Endothelial cell (in vitro differentiated cells): ENCODE measurements at regions not wholly inside any gene's neighbourhood (a gene's known extent, or its start where the extent isn't known, plus 50 kb on each side); places are given as distances from the start of the nearest gene placed in this dataset.

ENCODE experiments used
- DNase-seq: peaks from one replicate; pipeline ENCODE4 v3.0.0; 2021; ENCODE audit warnings: low spot score
- H3K27ac Mint-ChIP-seq: one replicate; pipeline ENCODE4 v1.8.0; 2021; ENCODE audit warnings: mixed read lengths, inconsistent platforms; ENCODE audit not compliant: unreplicated experiment
- H3K27me3 Mint-ChIP-seq: one replicate; pipeline ENCODE4 v1.8.0; 2021; ENCODE audit warnings: mild to moderate bottlenecking, moderate library complexity, mixed read lengths, inconsistent platforms; ENCODE audit not compliant: unreplicated experiment
- H3K36me3 Mint-ChIP-seq: one replicate; pipeline ENCODE4 v1.8.0; 2021; ENCODE audit warnings: mild to moderate bottlenecking, low read depth, mixed read lengths, inconsistent platforms; ENCODE audit not compliant: unreplicated experiment
- H3K4me1 Mint-ChIP-seq: one replicate; pipeline ENCODE4 v1.8.0; 2021; ENCODE audit warnings: mild to moderate bottlenecking, mixed read lengths, inconsistent platforms; ENCODE audit not compliant: unreplicated experiment
- H3K4me3 Mint-ChIP-seq: one replicate; pipeline ENCODE4 v1.8.0; 2021; ENCODE audit warnings: mild to moderate bottlenecking, mixed read lengths, inconsistent platforms; ENCODE audit not compliant: unreplicated experiment
- H3K9me3 Mint-ChIP-seq: one replicate; pipeline ENCODE4 v1.8.0; 2021; ENCODE audit warnings: mixed read lengths, inconsistent platforms; ENCODE audit not compliant: unreplicated experiment
- CTCF ChIP-seq: fragments of 200-600 bp; sonication (generic); IDR thresholded peaks from one replicate; pipeline ENCODE4 v1.5.0; 2021; ENCODE audit warnings: antibody characterized with exemption; ENCODE audit not compliant: unreplicated experiment

- H3K4me1 Mint-ChIP-seq, result no peaks in the 10 kb centered on the region
- H3K27me3 Mint-ChIP-seq, result no peaks in the 10 kb centered on the region
- DNase-seq, result no peak
- H3K4me3 Mint-ChIP-seq, result no peak overlapping the region
- no peaks in the 10 kb centered on the region for H3K9me3 Mint-ChIP-seq
- no peak for TF ChIP-seq CTCF
- no peak overlapping the region for H3K27ac Mint-ChIP-seq
- no peaks in the 10 kb centered on the region for H3K36me3 Mint-ChIP-seq
These were observed 274.2 kb upstream of the CDH4 start for GRCh38 chr20:60977901-60978300.

- no peak overlapping the region for H3K4me3 Mint-ChIP-seq
- no peaks in the 10 kb centered on the region for H3K36me3 Mint-ChIP-seq
- H3K4me1 Mint-ChIP-seq, result no peaks in the 10 kb centered on the region
- peaks cover 7% of the 10 kb centered on the region for H3K27me3 Mint-ChIP-seq
- DNase-seq, result no peak
- H3K27ac Mint-ChIP-seq, result no peak overlapping the region
- peaks cover 4% of the 10 kb centered on the region for H3K9me3 Mint-ChIP-seq
- no peak for TF ChIP-seq CTCF
These were observed 267.4 kb upstream of the CDH4 start for GRCh38 chr20:60984666-60985065.

GRCh38 chr20:60986506-60987156, 265.4 kb upstream of the CDH4 start:
- no peak for DNase-seq
- peaks cover 7% of the 10 kb centered on the region for H3K27me3 Mint-ChIP-seq
- H3K36me3 Mint-ChIP-seq, result no peaks in the 10 kb centered on the region
- H3K9me3 Mint-ChIP-seq, result peaks cover 4% of the 10 kb centered on the region
- no peak overlapping the region for H3K4me3 Mint-ChIP-seq
- TF ChIP-seq CTCF, result no peak
- no peak overlapping the region for H3K27ac Mint-ChIP-seq
- H3K4me1 Mint-ChIP-seq, result no peaks in the 10 kb centered on the region

GRCh38 chr20:60990061-60990460, 262.0 kb upstream of the CDH4 start:
- no peak for TF ChIP-seq CTCF
- no peaks in the 10 kb centered on the region for H3K36me3 Mint-ChIP-seq
- H3K27ac Mint-ChIP-seq, result no peak overlapping the region
- DNase-seq, result no peak
- H3K27me3 Mint-ChIP-seq, result peaks cover 10% of the 10 kb centered on the region
- H3K9me3 Mint-ChIP-seq, result peaks cover 4% of the 10 kb centered on the region
- H3K4me3 Mint-ChIP-seq, result no peak overlapping the region
- no peaks in the 10 kb centered on the region for H3K4me1 Mint-ChIP-seq

GRCh38 chr20:60990643-60991042, 261.4 kb upstream of the CDH4 start:
- no peaks in the 10 kb centered on the region for H3K4me1 Mint-ChIP-seq
- TF ChIP-seq CTCF, result no peak
- no peak overlapping the region for H3K27ac Mint-ChIP-seq
- H3K27me3 Mint-ChIP-seq, result peaks cover 10% of the 10 kb centered on the region
- H3K9me3 Mint-ChIP-seq, result peaks cover 4% of the 10 kb centered on the region
- DNase-seq, result no peak
- H3K4me3 Mint-ChIP-seq, result no peak overlapping the region
- H3K36me3 Mint-ChIP-seq, result no peaks in the 10 kb centered on the region
